ENCODE measurements at regions not wholly inside any gene's neighbourhood (a gene's known extent, or its start where the extent isn't known, plus 50 kb on each side); places are given as distances from the start of the nearest gene placed in this dataset.
A peak's percentile ranks its signal among the peaks of the same experiment; 100 is the strongest.

- no peak for TF ChIP-seq POLR2A (IDR thresholded peaks at IDR 0.05)
- TF ChIP-seq CTCF (IDR thresholded peaks at IDR 0.05), result no peak
- H3K9me3 ChIP-seq, result no peaks in the 10 kb centered on the region
These were observed 105.1 kb downstream of the MSX2 start for GRCh38 chr5:174829511-174829864.

GRCh38 chr5:174828804-174829510 is 104.6 kb downstream of the MSX2 start:
- Histone ChIP-seq H3K9me3 (no peaks in the 10 kb centered on the region), H3K4me1 (no peaks in the 10 kb centered on the region), H3K4me3 (no peak overlapping the region), H3K27ac (peak overlapping the region in 1 of 4 donors; percentile 14), H3K36me3 (no peaks in the 10 kb centered on the region), H3K27me3 (no peaks in the 10 kb centered on the region)
- no peak for DNase-seq
- WGBS, 2 donors, result 55 to 57% methylated on average over 10 of the region's 10 CpGs
- TF ChIP-seq CTCF (IDR thresholded peaks at IDR 0.05) (no peak), POLR2A (IDR thresholded peaks at IDR 0.05) (no peak)
- intact Hi-C loops (cut with DNase I), result no loop called here

More at GRCh38 chr5:174829511-174829864, 105.1 kb downstream of the MSX2 start:
- no peaks in the 10 kb centered on the region for H3K4me1 ChIP-seq
- no peaks in the 10 kb centered on the region for H3K36me3 ChIP-seq
- 63 to 65% methylated on average over 5 of the region's 5 CpGs for WGBS, 2 donors
- H3K4me3 ChIP-seq, result no peak overlapping the region
- intact Hi-C loops (cut with DNase I), result no loop called here
- H3K27ac ChIP-seq, result peak overlapping the region in 1 of 4 donors; percentile 16
- no peaks in the 10 kb centered on the region for H3K27me3 ChIP-seq
- no peak for DNase-seq

- 59% methylated on average over 6 of the region's 6 CpGs for WGBS, 2 donors
- H3K4me3 ChIP-seq, result no peak overlapping the region
- no peak overlapping the region for H3K27ac ChIP-seq
- no peak for TF ChIP-seq CTCF (IDR thresholded peaks at IDR 0.05)
- no peak for TF ChIP-seq POLR2A (IDR thresholded peaks at IDR 0.05)
- intact Hi-C loops (cut with DNase I), result no loop called here
- no peaks in the 10 kb centered on the region for H3K36me3 ChIP-seq
- no peaks in the 10 kb centered on the region for H3K4me1 ChIP-seq
- DNase-seq, result no peak
- no peaks in the 10 kb centered on the region for H3K27me3 ChIP-seq
- no peaks in the 10 kb centered on the region for H3K9me3 ChIP-seq
These were observed 103.2 kb downstream of the MSX2 start for GRCh38 chr5:174827558-174827957.

- DNase-seq, result no peak
- intact Hi-C loops (cut with DNase I), result no loop called here
- WGBS, 2 donors, result 53 to 68% methylated on average over 4 of the region's 4 CpGs
- H3K36me3 ChIP-seq, result no peaks in the 10 kb centered on the region
- H3K4me1 ChIP-seq, result no peaks in the 10 kb centered on the region
- no peak overlapping the region for H3K27ac ChIP-seq
- TF ChIP-seq POLR2A (IDR thresholded peaks at IDR 0.05) (no peak), CTCF (IDR thresholded peaks at IDR 0.05) (no peak)
- no peaks in the 10 kb centered on the region for H3K27me3 ChIP-seq
- H3K4me3 ChIP-seq, result no peak overlapping the region
- H3K9me3 ChIP-seq, result no peaks in the 10 kb centered on the region
These were observed 101.2 kb downstream of the MSX2 start for GRCh38 chr5:174825587-174825986.

GRCh38 chr5:174818430-174818829 is 94.0 kb downstream of the MSX2 start:
- Histone ChIP-seq H3K4me1 (no peaks in the 10 kb centered on the region), H3K9me3 (no peaks in the 10 kb centered on the region), H3K27me3 (no peaks in the 10 kb centered on the region), H3K27ac (no peak overlapping the region), H3K4me3 (no peak overlapping the region), H3K36me3 (no peaks in the 10 kb centered on the region)
- intact Hi-C loops (cut with DNase I), result no loop called here
- DNase-seq, result no peak
- TF ChIP-seq CTCF (IDR thresholded peaks at IDR 0.05), result no peak
- no peak for TF ChIP-seq POLR2A (IDR thresholded peaks at IDR 0.05)
- WGBS, 2 donors, result 88 to 98% methylated on average over 2 of the region's 2 CpGs

All from esophagus squamous epithelium (tissue), 5 donors.